Epithelial cell of esophagus (primary cell): ENCODE measurements at regions not wholly inside any gene's neighbourhood (a gene's known extent, or its start where the extent isn't known, plus 50 kb on each side); places are given as distances from the start of the nearest gene placed in this dataset.

Experiments used
- DNase-seq: peaks from one replicate; pipeline ENCODE4 v3.0.0; 2010; ENCODE audit warnings: low read depth
- H3K4me3 ChIP-seq: 2 replicates; pipeline ENCODE4 v1.5.1; 2011; ENCODE audit warnings: mild to moderate bottlenecking, low read length, control low read depth
- CTCF ChIP-seq: IDR thresholded peaks from 2 replicates; pipeline ENCODE4 v1.5.1; 2011; ENCODE audit warnings: low read depth, mild to moderate bottlenecking, low read length, control low read depth, inconsistent platforms; ENCODE audit not compliant: insufficient read depth; ENCODE audit errors: missing control alignments

DNA sequence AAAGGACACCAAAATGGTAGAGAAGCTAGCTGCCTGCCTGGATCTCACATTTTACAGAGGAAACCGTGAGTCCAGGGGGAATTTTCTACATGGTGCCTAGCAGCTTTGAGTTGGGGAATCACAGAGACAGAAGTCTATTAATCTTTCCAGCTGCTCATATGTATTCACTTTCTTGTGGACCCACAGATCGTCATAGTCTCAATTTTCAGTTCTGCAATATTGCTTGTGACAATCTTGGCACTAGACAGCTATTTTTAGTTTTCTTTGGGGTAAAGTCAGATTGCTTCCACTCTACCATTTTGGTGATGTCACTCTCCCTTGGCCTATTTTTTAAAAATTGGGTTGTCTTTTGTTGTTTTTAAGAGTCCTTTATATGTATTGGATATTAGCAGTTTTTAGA is 233.4 kb upstream of the STK26 start:
- no peak for DNase-seq
- no peak for TF ChIP-seq CTCF
- no peak overlapping the region for H3K4me3 ChIP-seq

DNA sequence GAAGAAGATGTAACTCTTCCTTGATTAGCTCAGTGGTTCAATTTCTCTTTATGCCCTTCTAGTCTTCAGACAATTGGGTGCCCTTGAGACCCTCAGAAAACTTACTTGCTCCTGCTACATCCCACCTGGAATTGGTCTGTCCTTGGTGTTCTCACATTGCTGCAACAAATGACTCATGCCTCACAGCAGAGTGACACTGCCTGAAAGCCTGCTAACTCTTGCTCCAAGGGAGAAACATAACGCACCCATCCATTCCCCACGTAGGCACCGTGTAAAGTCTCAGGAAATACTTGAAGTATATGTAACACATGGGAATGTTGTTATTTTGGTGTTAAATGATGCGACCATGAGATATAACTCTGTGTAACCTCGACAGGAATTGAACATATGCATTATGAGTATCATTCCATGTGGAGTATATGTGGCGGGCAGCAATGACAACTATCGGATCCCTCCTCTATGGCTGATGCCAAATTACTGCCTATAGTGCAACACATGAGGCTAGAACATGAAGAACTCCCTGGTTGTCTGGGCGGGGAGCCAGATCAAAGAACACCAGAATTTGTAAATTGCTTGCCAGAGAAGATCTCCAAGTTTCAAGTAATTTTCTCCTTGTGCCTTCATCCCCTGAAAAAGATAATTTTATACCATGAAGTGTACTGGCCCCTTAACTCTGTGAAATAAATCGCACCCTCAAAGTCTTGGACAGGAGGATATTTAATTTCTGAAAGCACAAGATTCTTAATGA is 231.3 kb upstream of the STK26 start:
- no peak for DNase-seq
- no peak overlapping the region for H3K4me3 ChIP-seq
- TF ChIP-seq CTCF: no peak

DNA sequence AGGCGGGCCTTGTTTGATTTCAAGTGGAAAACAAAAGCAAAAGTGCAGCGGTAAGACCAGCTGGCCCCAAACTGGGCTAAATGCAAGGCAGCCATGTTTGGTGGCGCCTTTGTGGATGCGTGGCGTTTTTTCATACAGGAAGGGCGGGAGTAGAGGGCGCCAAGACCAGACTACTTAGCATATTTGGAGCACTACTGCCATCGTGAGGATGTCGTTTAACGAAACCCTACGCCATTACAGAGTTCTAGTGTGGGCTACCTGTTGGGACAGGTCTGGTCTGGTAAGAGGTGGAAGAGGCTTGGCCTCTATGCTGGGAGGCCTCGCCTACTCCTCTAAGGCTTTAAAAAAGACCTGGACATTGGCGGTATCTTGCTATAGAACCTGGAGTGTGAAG is 230.7 kb upstream of the STK26 start:
- no peak for TF ChIP-seq CTCF
- no peak for DNase-seq
- H3K4me3 ChIP-seq: no peak overlapping the region

DNA sequence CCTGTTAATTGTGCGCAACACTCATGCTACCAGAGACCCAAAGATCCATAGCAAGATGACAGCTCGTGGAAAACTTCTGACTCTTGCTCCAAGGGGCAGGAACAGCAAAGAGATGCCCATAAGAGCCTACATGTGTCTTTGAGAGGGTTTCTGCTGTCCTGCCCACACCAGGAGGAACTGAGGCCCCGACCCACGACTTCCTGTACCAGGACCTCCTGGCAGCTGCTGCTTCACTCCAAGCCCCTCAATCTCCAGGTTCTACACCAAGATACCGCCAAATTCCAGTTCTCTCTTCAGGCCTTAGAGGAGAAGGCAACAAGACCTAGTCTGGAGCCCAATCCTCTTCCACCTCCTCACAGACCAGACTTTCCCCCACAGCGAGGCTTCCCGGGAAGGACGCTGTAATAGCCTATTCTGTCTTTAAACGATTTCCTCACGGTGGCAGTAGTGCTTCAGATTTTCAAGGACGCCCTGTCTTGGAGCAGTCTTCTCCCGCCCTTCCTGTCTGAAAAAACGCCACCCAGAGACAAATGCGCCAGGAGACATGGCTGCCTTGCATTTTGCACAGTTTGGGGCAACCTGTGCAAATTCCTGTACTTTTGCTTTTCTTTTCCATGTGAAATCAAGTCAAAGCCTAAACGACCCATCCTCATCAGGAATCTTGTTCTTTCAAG is 230.2 kb upstream of the STK26 start:
- no peak overlapping the region for H3K4me3 ChIP-seq
- DNase-seq: no peak
- no peak for TF ChIP-seq CTCF

GRCh38 chrX:131795442-131796229 is 227.5 kb upstream of the STK26 start:
- TF ChIP-seq CTCF: no peak
- no peak for DNase-seq
- no peak overlapping the region for H3K4me3 ChIP-seq

DNA sequence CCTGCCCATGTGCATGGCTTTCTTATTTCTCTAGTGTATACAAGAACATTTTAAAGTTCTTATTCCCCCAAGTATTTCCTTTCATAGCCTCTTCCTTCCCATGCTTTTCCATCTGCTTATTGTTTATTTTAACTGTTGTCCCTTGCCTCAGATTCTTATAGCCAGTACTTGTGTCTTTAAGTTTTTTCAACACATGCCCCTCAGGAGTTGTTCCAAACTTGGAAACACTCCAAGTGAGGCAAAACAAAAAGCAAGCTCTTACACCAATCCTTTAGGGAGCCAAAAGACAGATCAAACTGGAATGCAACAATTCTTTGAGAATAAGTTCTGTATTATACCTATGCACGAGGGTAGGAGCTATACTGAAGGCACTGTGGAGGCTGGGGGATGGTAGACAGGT is 222.0 kb upstream of the STK26 start:
- no peak for TF ChIP-seq CTCF
- DNase-seq: no peak
- H3K4me3 ChIP-seq: no peak overlapping the region
